HFF-Myc (cell line): ENCODE measurements at regions not wholly inside any gene's neighbourhood (a gene's known extent, or its start where the extent isn't known, plus 50 kb on each side); places are given as distances from the start of the nearest gene placed in this dataset.

ENCODE experiments used
- DNase-seq: peaks from one replicate; pipeline ENCODE4 v3.0.0-alpha.2; 2011; ENCODE audit warnings: low read depth; ENCODE audit errors: extremely low read depth
- H3K4me3 ChIP-seq: replicated peaks from 2 replicates; pipeline ENCODE4 v1.5.1; 2011; ENCODE audit warnings: low read depth, mild to moderate bottlenecking, control low read depth, low read length
- CTCF ChIP-seq: IDR thresholded peaks from 2 replicates; pipeline ENCODE4 v1.5.1; 2012; ENCODE audit warnings: mild to moderate bottlenecking, low read depth, low read length, control low read depth; ENCODE audit errors: missing control alignments

GRCh38 chr13:40197936-40198595, 468.4 kb downstream of the FOXO1 start:
- no peak overlapping the region for H3K4me3 ChIP-seq
- no peak for DNase-seq
- TF ChIP-seq CTCF: no peak

- no peak overlapping the region for H3K4me3 ChIP-seq
- no peak for DNase-seq
- TF ChIP-seq CTCF: no peak
Observed at GRCh38 chr13:40200273-40200978, 466.0 kb downstream of the FOXO1 start.

- no peak for DNase-seq
- H3K4me3 ChIP-seq: no peak overlapping the region
- TF ChIP-seq CTCF: no peak
Observed at GRCh38 chr13:40204246-40204645, 462.2 kb downstream of the FOXO1 start.

- DNase-seq: no peak
- no peak for TF ChIP-seq CTCF
- no peak overlapping the region for H3K4me3 ChIP-seq
Observed at GRCh38 chr13:40205771-40206240, 460.6 kb downstream of the FOXO1 start.

GRCh38 chr13:40206241-40207000, 460.0 kb downstream of the FOXO1 start:
- DNase-seq: no peak
- H3K4me3 ChIP-seq: no peak overlapping the region
- TF ChIP-seq CTCF: no peak

- no peak for TF ChIP-seq CTCF
- DNase-seq: no peak
- no peak overlapping the region for H3K4me3 ChIP-seq
Observed at GRCh38 chr13:40207001-40207478, 459.4 kb downstream of the FOXO1 start.
